Neural progenitor cell (in vitro differentiated cells): ENCODE measurements at regions not wholly inside any gene's neighbourhood (a gene's known extent, or its start where the extent isn't known, plus 50 kb on each side); places are given as distances from the start of the nearest gene placed in this dataset.

Source experiments
- DNase-seq: peaks from one replicate; pipeline ENCODE4 v3.0.0-alpha.2; 2016; ENCODE audit warnings: low spot score
- H2AFZ ChIP-seq: fragments of 200-600 bp; sonication (generic); replicated peaks from 2 replicates; pipeline ENCODE4 v1.6.1; 2016; ENCODE audit warnings: antibody characterized with exemption
- H3F3A ChIP-seq: fragments of 200-600 bp; sonication (generic); 2 replicates; pipeline ENCODE4 v1.6.1; 2016; ENCODE audit warnings: antibody characterized with exemption, low read depth
- H3K27ac ChIP-seq: fragments of 200-600 bp; sonication (generic); 2 replicates; pipeline ENCODE4 v1.5.1; 2016; ENCODE audit warnings: mild to moderate bottlenecking
- H3K27me3 ChIP-seq: fragments of 200-600 bp; sonication (generic); 2 replicates; pipeline ENCODE4 v1.6.1; 2016; ENCODE audit warnings: mild to moderate bottlenecking, moderate library complexity
- H3K36me3 ChIP-seq: fragments of 200-600 bp; sonication (generic); 2 replicates; pipeline ENCODE4 v1.5.1; 2016
- H3K4me1 ChIP-seq: fragments of 200-600 bp; sonication (generic); 2 replicates; pipeline ENCODE4 v1.6.1; 2016; ENCODE audit warnings: mixed run types
- H3K4me2 ChIP-seq: fragments of 200-600 bp; sonication (generic); 2 replicates; pipeline ENCODE4 v1.6.1; 2016
- H3K4me3 ChIP-seq: fragments of 200-600 bp; sonication (generic); 2 replicates; pipeline ENCODE4 v1.5.1; 2016
- H3K79me2 ChIP-seq: fragments of 200-600 bp; sonication (generic); 2 replicates; pipeline ENCODE4 v1.6.1; 2016; ENCODE audit warnings: low read depth
- H3K9ac ChIP-seq: fragments of 200-600 bp; sonication (generic); 2 replicates; pipeline ENCODE4 v1.6.1; 2016
- H3K9me3 ChIP-seq: fragments of 200-600 bp; sonication (generic); 2 replicates; pipeline ENCODE4 v1.5.1; 2016; ENCODE audit warnings: low read depth
- H4K20me1 ChIP-seq: fragments of 200-600 bp; sonication (generic); 2 replicates; pipeline ENCODE4 v1.6.1; 2016; ENCODE audit warnings: low read depth
- H3K27ac Mint-ChIP-seq: 3 replicates; pipeline ENCODE4 v1.8.0; 2021; ENCODE audit warnings: mixed read lengths
- H3K27me3 Mint-ChIP-seq: 2 replicates; pipeline ENCODE4 v1.8.0; 2022; ENCODE audit warnings: low read depth, mild to moderate bottlenecking, inconsistent platforms, moderate library complexity, mixed read lengths; ENCODE audit not compliant: insufficient read depth
- H3K36me3 Mint-ChIP-seq: 3 replicates; pipeline ENCODE4 v1.8.0; 2021; ENCODE audit warnings: mixed read lengths
- H3K4me1 Mint-ChIP-seq: 3 replicates; pipeline ENCODE4 v1.8.0; 2021; ENCODE audit warnings: mixed read lengths
- H3K4me3 Mint-ChIP-seq: 3 replicates; pipeline ENCODE4 v1.8.0; 2021; ENCODE audit warnings: mild to moderate bottlenecking, moderate library complexity, mixed read lengths
- H3K9me3 Mint-ChIP-seq: 3 replicates; pipeline ENCODE4 v1.8.0; 2020; ENCODE audit warnings: mixed read lengths
- EZH2 ChIP-seq: fragments of 200-600 bp; sonication (generic); IDR thresholded peaks from 2 replicates; pipeline ENCODE4 v1.6.1; 2017; ENCODE audit warnings: antibody characterized with exemption, mild to moderate bottlenecking, moderate library complexity
- EZH2phosphoT487 ChIP-seq: fragments of 200-600 bp; sonication (generic); IDR thresholded peaks from 2 replicates; pipeline ENCODE4 v1.6.1; 2017; ENCODE audit warnings: antibody characterized with exemption
- TF ChIP-seq, protein P1 (sequence below): fragments of 200-600 bp; sonication (generic); IDR thresholded peaks from 2 replicates; pipeline ENCODE4 v1.5.1; 2017; ENCODE audit warnings: antibody characterized with exemption, mild to moderate bottlenecking

DNA sequence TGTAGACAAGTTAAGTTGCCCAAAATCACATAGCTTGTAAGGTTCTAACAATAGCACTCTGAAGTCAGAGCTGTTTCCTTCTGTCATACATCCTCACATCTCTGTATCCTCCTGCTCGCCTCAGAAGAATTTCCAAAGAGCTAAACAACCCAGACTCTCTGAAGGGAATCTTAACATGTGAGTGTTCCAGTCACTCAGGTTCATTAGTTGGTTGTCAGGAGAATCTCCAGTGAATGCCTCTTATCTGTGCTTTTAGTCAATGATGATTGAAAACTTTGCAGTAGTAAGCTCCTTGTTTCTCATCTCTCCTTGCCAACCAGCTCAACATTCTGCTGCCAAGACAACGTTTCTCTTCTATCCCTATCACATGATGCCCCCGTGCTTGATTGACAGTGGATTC, 195.5 kb downstream of the C11orf91 start:
- H3K9ac ChIP-seq: no peak overlapping the region

DNA sequence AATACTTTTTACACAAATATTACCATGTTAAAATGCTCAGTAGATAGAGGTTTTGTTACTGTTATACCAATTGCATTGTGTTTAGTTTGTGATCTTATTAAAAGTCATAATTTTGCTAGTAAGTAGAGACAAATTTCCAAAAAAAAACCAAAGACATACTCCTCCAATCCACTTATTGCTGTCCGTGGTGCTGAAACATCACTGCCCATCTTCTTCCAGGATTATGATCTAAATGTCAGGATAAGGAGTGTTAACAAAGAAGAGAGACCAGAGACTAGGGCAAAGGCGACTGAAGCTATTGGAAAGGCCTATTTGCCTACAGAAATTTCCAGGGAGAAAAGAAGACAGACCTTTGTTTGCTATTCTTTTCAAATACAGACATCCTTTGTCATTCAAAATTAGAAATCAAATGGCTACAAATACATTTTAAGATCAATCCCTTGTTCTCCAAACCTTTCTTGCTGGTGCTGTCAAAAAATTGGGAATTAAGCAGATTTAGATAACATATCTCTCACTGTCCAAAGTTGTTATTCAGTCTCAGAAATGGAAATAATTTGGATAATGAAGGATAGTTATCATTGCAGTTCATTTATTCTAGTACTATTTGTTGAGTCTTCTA, 199.7 kb downstream of the C11orf91 start:
- Histone ChIP-seq H3K79me2 (no peaks in the 10 kb centered on the region), H3K4me1 (no peaks in the 10 kb centered on the region), H3F3A (no peaks in the 10 kb centered on the region), H3K27ac (no peak overlapping the region), H3K27me3 (no peaks in the 10 kb centered on the region), H3K4me3 (no peak overlapping the region), H3K9me3 (no peaks in the 10 kb centered on the region), H3K36me3 (no peaks in the 10 kb centered on the region), H3K9ac (no peak overlapping the region), H3K4me2 (no peak overlapping the region), H4K20me1 (peaks cover 16% of the 10 kb centered on the region), H2AFZ (no peak overlapping the region)
- no peak overlapping the region for H3K27ac Mint-ChIP-seq
- peak; percentile 72 for DNase-seq
- H3K4me3 Mint-ChIP-seq: no peak overlapping the region
- no peak for TF ChIP-seq EZH2phosphoT487
- TF ChIP-seq EZH2: no peak
- TF ChIP-seq, protein P1, sequence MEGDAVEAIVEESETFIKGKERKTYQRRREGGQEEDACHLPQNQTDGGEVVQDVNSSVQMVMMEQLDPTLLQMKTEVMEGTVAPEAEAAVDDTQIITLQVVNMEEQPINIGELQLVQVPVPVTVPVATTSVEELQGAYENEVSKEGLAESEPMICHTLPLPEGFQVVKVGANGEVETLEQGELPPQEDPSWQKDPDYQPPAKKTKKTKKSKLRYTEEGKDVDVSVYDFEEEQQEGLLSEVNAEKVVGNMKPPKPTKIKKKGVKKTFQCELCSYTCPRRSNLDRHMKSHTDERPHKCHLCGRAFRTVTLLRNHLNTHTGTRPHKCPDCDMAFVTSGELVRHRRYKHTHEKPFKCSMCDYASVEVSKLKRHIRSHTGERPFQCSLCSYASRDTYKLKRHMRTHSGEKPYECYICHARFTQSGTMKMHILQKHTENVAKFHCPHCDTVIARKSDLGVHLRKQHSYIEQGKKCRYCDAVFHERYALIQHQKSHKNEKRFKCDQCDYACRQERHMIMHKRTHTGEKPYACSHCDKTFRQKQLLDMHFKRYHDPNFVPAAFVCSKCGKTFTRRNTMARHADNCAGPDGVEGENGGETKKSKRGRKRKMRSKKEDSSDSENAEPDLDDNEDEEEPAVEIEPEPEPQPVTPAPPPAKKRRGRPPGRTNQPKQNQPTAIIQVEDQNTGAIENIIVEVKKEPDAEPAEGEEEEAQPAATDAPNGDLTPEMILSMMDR: no peak
- peaks cover 4% of the 10 kb centered on the region for H3K27me3 Mint-ChIP-seq
- H3K9me3 Mint-ChIP-seq: no peaks in the 10 kb centered on the region
- no peaks in the 10 kb centered on the region for H3K4me1 Mint-ChIP-seq
- no peaks in the 10 kb centered on the region for H3K36me3 Mint-ChIP-seq

More for the DNA sequence above, 195.5 kb downstream of the C11orf91 start:
- H4K20me1 ChIP-seq: peaks cover 9% of the 10 kb centered on the region
- H3K4me1 ChIP-seq: no peaks in the 10 kb centered on the region
- H3K4me2 ChIP-seq: no peak overlapping the region
- H3K36me3 ChIP-seq: no peaks in the 10 kb centered on the region
- no peak for TF ChIP-seq EZH2phosphoT487
- TF ChIP-seq EZH2: no peak
- TF ChIP-seq, protein P1: no peak
- no peak overlapping the region for H3K4me3 ChIP-seq
- H3K27me3 Mint-ChIP-seq: peaks cover 3% of the 10 kb centered on the region
- H3K79me2 ChIP-seq: no peaks in the 10 kb centered on the region
- DNase-seq: no peak
- H3K27me3 ChIP-seq: no peaks in the 10 kb centered on the region
- no peak overlapping the region for H3K27ac Mint-ChIP-seq
- no peak overlapping the region for H3K27ac ChIP-seq
- H3K9me3 ChIP-seq: no peaks in the 10 kb centered on the region
- no peaks in the 10 kb centered on the region for H3K4me1 Mint-ChIP-seq
- H3K36me3 Mint-ChIP-seq: no peaks in the 10 kb centered on the region
- no peaks in the 10 kb centered on the region for H3F3A ChIP-seq
- no peak overlapping the region for H3K4me3 Mint-ChIP-seq
- no peaks in the 10 kb centered on the region for H3K9me3 Mint-ChIP-seq
- H2AFZ ChIP-seq: no peak overlapping the region

DNA sequence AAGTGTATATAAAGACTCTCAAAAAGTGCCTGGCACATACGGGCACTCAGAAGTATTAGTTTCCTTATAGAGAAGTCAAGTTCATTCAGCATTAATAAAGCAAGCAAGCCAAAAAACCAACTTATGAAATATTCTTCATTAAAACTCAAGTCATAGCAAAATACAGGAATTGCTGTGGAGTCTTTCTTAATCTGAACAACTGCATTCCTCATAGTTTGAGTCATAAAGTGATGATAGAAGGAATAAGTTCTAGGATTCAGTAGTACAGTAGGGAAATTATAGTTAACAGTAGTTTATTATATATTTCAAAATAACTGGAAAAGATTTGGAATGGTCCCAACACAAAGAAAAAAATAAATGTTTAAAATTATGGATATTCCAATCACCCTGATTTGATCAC, 200.3 kb downstream of the C11orf91 start:
- Histone ChIP-seq H3K79me2 (no peaks in the 10 kb centered on the region), H2AFZ (no peak overlapping the region), H3K9ac (no peak overlapping the region), H3K4me3 (no peak overlapping the region), H3K4me1 (no peaks in the 10 kb centered on the region), H3K27me3 (no peaks in the 10 kb centered on the region), H3K4me2 (no peak overlapping the region), H4K20me1 (peaks cover 16% of the 10 kb centered on the region), H3K36me3 (no peaks in the 10 kb centered on the region), H3F3A (no peaks in the 10 kb centered on the region), H3K9me3 (no peaks in the 10 kb centered on the region), H3K27ac (no peak overlapping the region)
- no peak for DNase-seq
- TF ChIP-seq, protein P1: no peak
- no peak for TF ChIP-seq EZH2phosphoT487
- no peak for TF ChIP-seq EZH2
- H3K9me3 Mint-ChIP-seq: no peaks in the 10 kb centered on the region
- no peaks in the 10 kb centered on the region for H3K36me3 Mint-ChIP-seq
- H3K27me3 Mint-ChIP-seq: peaks cover 4% of the 10 kb centered on the region
- H3K4me3 Mint-ChIP-seq: no peak overlapping the region
- no peaks in the 10 kb centered on the region for H3K4me1 Mint-ChIP-seq
- no peak overlapping the region for H3K27ac Mint-ChIP-seq
